GM12878 (cell line): ENCODE measurements at regions not wholly inside any gene's neighbourhood (a gene's known extent, or its start where the extent isn't known, plus 50 kb on each side); places are given as distances from the start of the nearest gene placed in this dataset.

ENCODE experiments used
- BHLHE40 ChIP-seq, 2 experiments: fragments of 450-650 bp in 1 of 2; IDR thresholded peaks; 2 replicates each; pipeline ENCODE4 v1.6.1; 2011 to 2017; ENCODE audit warnings: low read depth in 2 of 2, borderline replicate concordance in 1 of 2, improper control_type of control experiment in 1 of 2, low read length in 1 of 2, mild to moderate bottlenecking in 1 of 2
- CEBPB ChIP-seq, 2 experiments: fragments of 150-350 bp in 1 of 2; IDR thresholded peaks; 2 replicates each; pipeline ENCODE4 v1.6.1; 2012 to 2014; ENCODE audit warnings: low read depth in 2 of 2, low read length in 2 of 2, borderline replicate concordance in 1 of 2, inconsistent platforms in 1 of 2
- CHD1 ChIP-seq: IDR thresholded peaks from 2 replicates; pipeline ENCODE4 v1.6.1; 2012; ENCODE audit warnings: low read depth, low read length, improper control_type of control experiment
- EGR1 ChIP-seq, 2 experiments: IDR thresholded peaks; 1 replicate in 1 of 2; 2 replicates in 1 of 2; pipeline ENCODE4 v1.6.1; 2011 to 2012; ENCODE audit warnings: low read depth in 2 of 2, low read length in 2 of 2, borderline replicate concordance in 1 of 2, mild to moderate bottlenecking in 1 of 2, moderate library complexity in 1 of 2
- EP300 ChIP-seq, 2 experiments: fragments of 150-350 bp in 1 of 2; IDR thresholded peaks; 2 replicates each; pipeline ENCODE4 v1.6.1; 2011 to 2012; ENCODE audit warnings: low read depth in 2 of 2, low read length in 2 of 2, borderline replicate concordance in 1 of 2, improper control_type of control experiment in 1 of 2, inconsistent platforms in 1 of 2; ENCODE audit not compliant: control insufficient read depth in 1 of 2
- ESRRA ChIP-seq: IDR thresholded peaks from 2 replicates; pipeline ENCODE4 v1.6.1; 2012; ENCODE audit warnings: mild to moderate bottlenecking, low read length, improper control_type of control experiment
- EZH2 ChIP-seq: IDR thresholded peaks from 2 replicates; pipeline ENCODE4 v1.6.1; 2012; ENCODE audit warnings: low read depth, mild to moderate bottlenecking, control low read depth, inconsistent platforms, low read length, borderline replicate concordance; ENCODE audit not compliant: control insufficient read depth
- GABPA ChIP-seq: IDR thresholded peaks from 2 replicates; pipeline ENCODE4 v1.6.1; 2014; ENCODE audit warnings: antibody characterized with exemption, low read depth, mild to moderate bottlenecking, inconsistent platforms
- PAX5 ChIP-seq: IDR thresholded peaks from 2 replicates; pipeline ENCODE4 v1.6.1; 2011; ENCODE audit warnings: low read depth, low read length, borderline replicate concordance
- RCOR1 ChIP-seq: conservative IDR thresholded peaks from 2 replicates; pipeline ENCODE4 v1.6.1; 2012; ENCODE audit warnings: low read depth, low read length, improper control_type of control experiment
- SUPT20H ChIP-seq: IDR thresholded peaks from 2 replicates; pipeline ENCODE4 v1.6.1; 2011; ENCODE audit warnings: low read depth, mild to moderate bottlenecking, low read length, moderate library complexity, borderline replicate concordance; ENCODE audit not compliant: control insufficient read depth
- TCF7 ChIP-seq: IDR thresholded peaks from 2 replicates; pipeline ENCODE4 v1.6.1; 2014; ENCODE audit warnings: antibody characterized with exemption, borderline replicate concordance
- TF ChIP-seq, protein P1 (sequence below), 3 experiments: IDR thresholded peaks in 2 of 3; conservative IDR thresholded peaks in 1 of 3; 2 replicates each; pipeline ENCODE4 v1.5.1; 2011; ENCODE audit warnings: low read depth in 3 of 3, low read length in 3 of 3, mild to moderate bottlenecking in 3 of 3, control low read depth in 2 of 3, moderate library complexity in 2 of 3, inconsistent platforms in 1 of 3, mixed read lengths in 1 of 3; ENCODE audit not compliant: control insufficient read depth in 2 of 3, insufficient read depth in 1 of 3; ENCODE audit errors: extremely low read depth in 1 of 3
- TF ChIP-seq, protein P2 (sequence below): IDR thresholded peaks from 2 replicates; pipeline ENCODE4 v1.6.1; 2012; ENCODE audit warnings: low read depth, low read length, improper control_type of control experiment

DNA sequence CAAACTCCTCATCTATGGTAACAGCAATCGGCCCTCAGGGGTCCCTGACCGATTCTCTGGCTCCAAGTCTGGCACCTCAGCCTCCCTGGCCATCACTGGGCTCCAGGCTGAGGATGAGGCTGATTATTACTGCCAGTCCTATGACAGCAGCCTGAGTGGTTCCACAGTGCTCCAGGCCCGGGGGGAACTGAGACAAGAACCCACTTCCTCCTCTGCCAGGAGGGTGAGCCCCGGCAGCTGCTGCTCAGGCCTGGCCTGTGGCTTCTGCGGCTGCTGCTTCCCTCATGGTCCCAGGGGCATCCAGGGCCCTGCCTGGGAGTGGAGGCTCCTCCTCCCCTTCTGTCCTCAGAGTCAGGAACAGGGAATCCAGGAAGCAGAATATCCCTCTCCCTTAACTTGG, 98.4 kb downstream of the ZNF280B start:
- TF ChIP-seq, protein P1, sequence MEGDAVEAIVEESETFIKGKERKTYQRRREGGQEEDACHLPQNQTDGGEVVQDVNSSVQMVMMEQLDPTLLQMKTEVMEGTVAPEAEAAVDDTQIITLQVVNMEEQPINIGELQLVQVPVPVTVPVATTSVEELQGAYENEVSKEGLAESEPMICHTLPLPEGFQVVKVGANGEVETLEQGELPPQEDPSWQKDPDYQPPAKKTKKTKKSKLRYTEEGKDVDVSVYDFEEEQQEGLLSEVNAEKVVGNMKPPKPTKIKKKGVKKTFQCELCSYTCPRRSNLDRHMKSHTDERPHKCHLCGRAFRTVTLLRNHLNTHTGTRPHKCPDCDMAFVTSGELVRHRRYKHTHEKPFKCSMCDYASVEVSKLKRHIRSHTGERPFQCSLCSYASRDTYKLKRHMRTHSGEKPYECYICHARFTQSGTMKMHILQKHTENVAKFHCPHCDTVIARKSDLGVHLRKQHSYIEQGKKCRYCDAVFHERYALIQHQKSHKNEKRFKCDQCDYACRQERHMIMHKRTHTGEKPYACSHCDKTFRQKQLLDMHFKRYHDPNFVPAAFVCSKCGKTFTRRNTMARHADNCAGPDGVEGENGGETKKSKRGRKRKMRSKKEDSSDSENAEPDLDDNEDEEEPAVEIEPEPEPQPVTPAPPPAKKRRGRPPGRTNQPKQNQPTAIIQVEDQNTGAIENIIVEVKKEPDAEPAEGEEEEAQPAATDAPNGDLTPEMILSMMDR (IDR thresholded peaks at IDR 0.05 in 2 of 3, conservative IDR thresholded peaks at IDR 0.05 in 1 of 3; ENCODE audit: control insufficient read depth in 2 of 3, extremely low read depth in 1 of 3, insufficient read depth in 1 of 3, low read depth in 3 of 3, low read length in 3 of 3) = no peak
- TF ChIP-seq CHD1 (no peak), TCF7 (no peak), EP300 (IDR thresholded peaks at IDR 0.05; ENCODE audit: borderline replicate concordance in 1 of 2, control insufficient read depth in 1 of 2, low read depth in 2 of 2, low read length in 2 of 2) (0 out of 4 replicates have a peak, but pooled peaks of 1 of the 2 experiments have one; percentile 10), PAX5 (peak; percentile 42; the same call in 1 of the 2 replicates), SUPT20H (no peak), RCOR1 (no peak), ESRRA (no peak), GABPA (no peak), BHLHE40 (IDR thresholded peaks at IDR 0.05; ENCODE audit: borderline replicate concordance in 1 of 2, low read depth in 2 of 2, low read length in 1 of 2) (peak in 1 of 2 experiments; percentile 73; a peak in 2 of 4 replicates), EZH2 (no peak), EGR1 (IDR thresholded peaks at IDR 0.05; ENCODE audit: borderline replicate concordance in 1 of 2, low read depth in 2 of 2, low read length in 2 of 2) (no peak), CEBPB (IDR thresholded peaks at IDR 0.05; ENCODE audit: borderline replicate concordance in 1 of 2, low read depth in 2 of 2, low read length in 2 of 2) (no peak)
- TF ChIP-seq, protein P2, sequence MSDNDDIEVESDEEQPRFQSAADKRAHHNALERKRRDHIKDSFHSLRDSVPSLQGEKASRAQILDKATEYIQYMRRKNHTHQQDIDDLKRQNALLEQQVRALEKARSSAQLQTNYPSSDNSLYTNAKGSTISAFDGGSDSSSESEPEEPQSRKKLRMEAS = no peak
